ENCODE measurements at regions not wholly inside any gene's neighbourhood (a gene's known extent, or its start where the extent isn't known, plus 50 kb on each side); places are given as distances from the start of the nearest gene placed in this dataset.

DNA sequence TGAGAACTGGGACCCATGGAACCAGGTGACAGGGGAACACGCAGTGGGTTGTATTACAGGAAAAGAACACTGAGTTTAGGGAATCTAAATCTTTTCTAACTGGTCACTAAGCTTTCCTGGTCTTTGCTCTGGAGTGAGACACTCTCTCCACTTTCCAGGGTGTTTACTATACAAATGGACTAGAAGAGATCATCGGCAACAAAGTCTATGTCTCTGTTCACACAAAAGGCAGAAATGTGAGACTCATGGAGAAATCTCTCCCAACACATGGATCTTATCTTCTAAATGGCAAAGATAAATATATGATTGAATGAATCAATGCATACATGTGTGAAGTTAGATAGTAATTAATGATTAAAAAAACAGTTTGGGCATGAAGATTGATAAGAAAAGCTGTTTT lies 101.6 kb upstream of the DPT start:
- DNase-seq = no peak
- CTCF ChIA-PET = no interaction called here
- Mint-ChIP-seq H3K27me3 (no peaks in the 10 kb centered on the region), H3K9me3 (no peaks in the 10 kb centered on the region), H3K36me3 (ENCODE audit: low read depth) (no peaks in the 10 kb centered on the region), H3K4me1 (ENCODE audit: low read depth) (peaks cover 11% of the 10 kb centered on the region), H3K27ac (no peak overlapping the region), H3K4me3 (no peak overlapping the region)
- ATAC-seq (ENCODE audit: poor library complexity) = no peak
- POLR2A ChIA-PET = no interaction called here
- no peaks in the 10 kb centered on the region for H3K27me3 ChIP-seq (ENCODE audit: control insufficient read depth in 1 of 2, insufficient read depth in 2 of 2, low read length in 2 of 2)
- no peak overlapping the region for H3K4me3 ChIP-seq (ENCODE audit: low read length)
- peaks cover 4% of the 10 kb centered on the region for H3K4me1 ChIP-seq (ENCODE audit: insufficient read depth, low read length)
- no peaks in the 10 kb centered on the region for H3K9me3 ChIP-seq (ENCODE audit: control insufficient read depth in 1 of 2, insufficient read depth in 1 of 2, low read length in 2 of 2)
- no peak overlapping the region for H3K27ac ChIP-seq (ENCODE audit: low read depth in 1 of 2, low read length in 2 of 2)
- H3K36me3 ChIP-seq (ENCODE audit: insufficient read depth, low read length) = no peaks in the 10 kb centered on the region
- intact Hi-C loops (cut with DNase I, micrococcal nuclease) = no loop called here
- no peak for TF ChIP-seq CTCF (IDR thresholded peaks at IDR 0.05)

DNA sequence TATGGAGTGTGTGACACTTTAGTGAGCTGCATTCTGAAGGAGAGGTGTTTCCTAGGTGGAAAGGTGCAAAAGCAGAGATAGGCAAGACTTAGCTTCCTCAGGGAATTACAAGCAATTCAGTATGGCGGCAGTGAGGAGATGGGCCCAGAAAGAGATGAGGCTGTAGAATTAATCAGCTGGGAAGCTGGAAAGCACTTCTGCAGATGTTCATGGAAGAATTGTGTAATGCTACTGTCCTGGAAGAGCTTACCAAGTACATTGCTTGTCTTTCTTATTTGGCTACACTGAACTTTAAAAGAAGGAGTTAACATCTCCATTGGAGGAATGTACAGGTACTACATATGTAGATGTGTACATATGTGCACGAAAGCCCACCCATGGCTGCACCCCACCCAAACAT lies 103.7 kb upstream of the DPT start:
- H3K4me1 ChIP-seq (ENCODE audit: insufficient read depth, low read length) = peaks cover 4% of the 10 kb centered on the region
- H3K36me3 Mint-ChIP-seq (ENCODE audit: low read depth) = no peaks in the 10 kb centered on the region
- POLR2A ChIA-PET = no interaction called here
- CTCF ChIA-PET = no interaction called here
- H3K27me3 Mint-ChIP-seq = no peaks in the 10 kb centered on the region
- H3K36me3 ChIP-seq (ENCODE audit: insufficient read depth, low read length) = no peaks in the 10 kb centered on the region
- no peak overlapping the region for H3K4me3 ChIP-seq (ENCODE audit: low read length)
- DNase-seq (no peak), ATAC-seq (ENCODE audit: poor library complexity) (no peak)
- H3K4me3 Mint-ChIP-seq = no peak overlapping the region
- H3K4me1 Mint-ChIP-seq (ENCODE audit: low read depth) = peaks cover 11% of the 10 kb centered on the region
- no peaks in the 10 kb centered on the region for H3K9me3 Mint-ChIP-seq
- H3K27ac ChIP-seq (ENCODE audit: low read depth in 1 of 2, low read length in 2 of 2) = no peak overlapping the region
- no peaks in the 10 kb centered on the region for H3K27me3 ChIP-seq (ENCODE audit: control insufficient read depth in 1 of 2, insufficient read depth in 2 of 2, low read length in 2 of 2)
- H3K27ac Mint-ChIP-seq = no peak overlapping the region
- intact Hi-C loops (cut with DNase I, micrococcal nuclease) = no loop called here
- TF ChIP-seq CTCF (IDR thresholded peaks at IDR 0.05) = no peak
- peaks cover 0 to 10% of the 10 kb centered on the region in 2 experiments for H3K9me3 ChIP-seq (ENCODE audit: control insufficient read depth in 1 of 2, insufficient read depth in 1 of 2, low read length in 2 of 2)

DNA sequence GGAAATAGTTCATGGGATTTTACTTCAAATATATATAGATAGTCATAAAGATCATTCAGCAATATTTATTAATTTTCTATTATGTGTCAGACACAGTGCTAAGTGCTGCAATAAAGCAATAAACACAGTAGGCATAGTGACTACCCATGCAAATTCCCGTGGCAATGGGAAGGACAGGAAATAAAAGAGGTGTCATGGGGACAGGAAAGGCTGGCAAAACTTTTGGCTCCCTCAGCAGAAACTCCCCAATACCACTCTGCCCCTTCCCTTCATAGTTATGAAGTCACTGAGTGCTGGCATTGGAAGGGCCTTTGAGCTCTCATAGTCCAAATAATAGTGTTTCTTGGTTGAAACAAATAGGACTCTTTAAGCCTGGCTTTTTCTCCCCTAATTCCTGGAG lies 104.4 kb upstream of the DPT start:
- Mint-ChIP-seq H3K9me3 (no peaks in the 10 kb centered on the region), H3K27ac (no peak overlapping the region), H3K4me3 (no peak overlapping the region), H3K36me3 (ENCODE audit: low read depth) (no peaks in the 10 kb centered on the region), H3K27me3 (no peaks in the 10 kb centered on the region), H3K4me1 (ENCODE audit: low read depth) (peaks cover 11% of the 10 kb centered on the region)
- no peak for DNase-seq
- Histone ChIP-seq H3K4me3 (ENCODE audit: low read length) (no peak overlapping the region), H3K27ac (ENCODE audit: low read depth in 1 of 2, low read length in 2 of 2) (no peak overlapping the region), H3K27me3 (ENCODE audit: control insufficient read depth in 1 of 2, insufficient read depth in 2 of 2, low read length in 2 of 2) (no peaks in the 10 kb centered on the region), H3K4me1 (ENCODE audit: insufficient read depth, low read length) (peaks cover 4% of the 10 kb centered on the region), H3K9me3 (ENCODE audit: control insufficient read depth in 1 of 2, insufficient read depth in 1 of 2, low read length in 2 of 2) (peaks cover 0 to 10% of the 10 kb centered on the region in 2 experiments), H3K36me3 (ENCODE audit: insufficient read depth, low read length) (no peaks in the 10 kb centered on the region)
- no peak for TF ChIP-seq CTCF (IDR thresholded peaks at IDR 0.05)
- ChIA-PET POLR2A (no interaction called here), CTCF (interaction anchor here (0.5 kb wide), 1 partner anchor 108 kb away, joined by 3 read pairs; no protein-coding TSS in a partner anchor)
- ATAC-seq (ENCODE audit: poor library complexity) = no peak
- intact Hi-C loops (cut with DNase I, micrococcal nuclease) = no loop called here
